Keratinocyte (primary cell): ENCODE measurements at regions not wholly inside any gene's neighbourhood (a gene's known extent, or its start where the extent isn't known, plus 50 kb on each side); places are given as distances from the start of the nearest gene placed in this dataset.

Source experiments
- EZH2 ChIP-seq: IDR thresholded peaks from one replicate; pipeline ENCODE4 v1.6.1; 2012; ENCODE audit warnings: inconsistent platforms, mild to moderate bottlenecking, low read length, moderate library complexity
- TF ChIP-seq, protein P1 (sequence below), 3 experiments: IDR thresholded peaks in 1 of 3; conservative IDR thresholded peaks in 1 of 3; optimal IDR thresholded peaks in 1 of 3; 2 replicates in 2 of 3; 3 replicates in 1 of 3; pipeline versions ENCODE3 to v1.5.1; 2011; ENCODE audit warnings: low read length in 3 of 3, mild to moderate bottlenecking in 3 of 3, moderate library complexity in 2 of 3, control low read depth in 1 of 3, inconsistent platforms in 1 of 3; ENCODE audit not compliant: insufficient read depth in 2 of 3; ENCODE audit errors: extremely low read depth in 1 of 3

DNA sequence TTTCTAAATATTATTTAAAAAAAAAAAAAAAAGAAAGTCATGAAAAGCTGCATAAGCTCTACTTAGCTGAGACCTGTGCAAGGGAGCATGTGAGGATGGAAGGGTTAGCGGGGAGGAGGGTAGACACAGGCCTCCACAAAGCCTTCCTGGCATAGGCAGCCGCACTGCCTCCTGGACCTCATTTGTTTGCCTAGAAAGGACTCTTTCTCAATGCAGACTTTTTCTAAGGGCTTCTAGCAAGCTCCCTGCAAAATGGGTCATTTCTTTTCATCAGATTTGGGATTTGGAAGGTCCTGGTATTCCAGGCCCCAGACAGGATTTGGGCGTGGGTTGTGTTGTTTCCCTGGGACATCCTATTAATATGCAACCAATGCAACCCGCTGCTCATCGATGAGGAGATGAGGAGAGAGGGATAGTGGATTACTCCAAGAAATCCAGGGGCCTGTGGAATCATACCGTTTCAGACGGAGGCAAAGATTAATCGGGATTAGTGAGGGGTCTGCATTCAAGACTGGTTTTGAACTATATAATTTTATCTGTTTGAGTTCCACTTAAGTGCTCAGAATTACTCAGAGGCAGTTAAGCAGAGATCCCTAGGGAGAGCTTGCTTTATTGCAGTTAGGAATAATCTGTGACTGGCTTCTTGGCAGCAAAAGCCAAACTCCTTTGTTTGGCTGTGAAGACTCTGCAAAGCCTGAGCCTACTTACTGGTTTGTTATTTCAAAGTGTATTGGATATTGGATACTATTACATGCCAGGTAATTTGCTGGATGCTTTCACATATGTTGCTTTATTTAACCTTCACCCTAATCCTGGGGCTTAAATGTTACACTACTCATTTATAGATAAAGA, 106.9 kb upstream of the NAV2 start:
- no peak for TF ChIP-seq EZH2
- TF ChIP-seq, protein P1, sequence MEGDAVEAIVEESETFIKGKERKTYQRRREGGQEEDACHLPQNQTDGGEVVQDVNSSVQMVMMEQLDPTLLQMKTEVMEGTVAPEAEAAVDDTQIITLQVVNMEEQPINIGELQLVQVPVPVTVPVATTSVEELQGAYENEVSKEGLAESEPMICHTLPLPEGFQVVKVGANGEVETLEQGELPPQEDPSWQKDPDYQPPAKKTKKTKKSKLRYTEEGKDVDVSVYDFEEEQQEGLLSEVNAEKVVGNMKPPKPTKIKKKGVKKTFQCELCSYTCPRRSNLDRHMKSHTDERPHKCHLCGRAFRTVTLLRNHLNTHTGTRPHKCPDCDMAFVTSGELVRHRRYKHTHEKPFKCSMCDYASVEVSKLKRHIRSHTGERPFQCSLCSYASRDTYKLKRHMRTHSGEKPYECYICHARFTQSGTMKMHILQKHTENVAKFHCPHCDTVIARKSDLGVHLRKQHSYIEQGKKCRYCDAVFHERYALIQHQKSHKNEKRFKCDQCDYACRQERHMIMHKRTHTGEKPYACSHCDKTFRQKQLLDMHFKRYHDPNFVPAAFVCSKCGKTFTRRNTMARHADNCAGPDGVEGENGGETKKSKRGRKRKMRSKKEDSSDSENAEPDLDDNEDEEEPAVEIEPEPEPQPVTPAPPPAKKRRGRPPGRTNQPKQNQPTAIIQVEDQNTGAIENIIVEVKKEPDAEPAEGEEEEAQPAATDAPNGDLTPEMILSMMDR (optimal IDR thresholded peaks at IDR 0.05 in 1 of 3, IDR thresholded peaks at IDR 0.05 in 1 of 3, conservative IDR thresholded peaks at IDR 0.05 in 1 of 3; ENCODE audit: extremely low read depth in 1 of 3, insufficient read depth in 2 of 3, low read length in 3 of 3) = no peak
